H9 (cell line): ENCODE measurements at regions not wholly inside any gene's neighbourhood (a gene's known extent, or its start where the extent isn't known, plus 50 kb on each side); places are given as distances from the start of the nearest gene placed in this dataset.

Source experiments
- DNase-seq: peaks from one replicate; pipeline ENCODE4 v3.0.0-alpha.2; 2017
- H2AFZ ChIP-seq: one replicate; pipeline ENCODE4 v1.6.1; 2013; ENCODE audit warnings: mild to moderate bottlenecking, low read length, control low read depth, moderate library complexity
- H2AK5ac ChIP-seq: 2 replicates; pipeline ENCODE4 v1.6.1; 2013; ENCODE audit warnings: low read length, control low read depth, mixed read lengths; ENCODE audit not compliant: insufficient read length
- H2BK120ac ChIP-seq: one replicate; pipeline ENCODE4 v1.6.1; 2013; ENCODE audit warnings: low read depth, mild to moderate bottlenecking, low read length, control low read depth, inconsistent platforms; ENCODE audit not compliant: poor library complexity, severe bottlenecking
- H2BK12ac ChIP-seq: 2 replicates; pipeline ENCODE4 v1.6.1; 2013; ENCODE audit warnings: low read length, control low read depth, mixed read lengths, low read depth; ENCODE audit not compliant: insufficient read length
- H2BK15ac ChIP-seq: 2 replicates; pipeline ENCODE4 v1.6.1; 2013; ENCODE audit warnings: low read depth, low read length, control low read depth
- H2BK20ac ChIP-seq: one replicate; pipeline ENCODE4 v1.6.1; 2013; ENCODE audit warnings: low read depth, mild to moderate bottlenecking, low read length, control low read depth, inconsistent platforms; ENCODE audit not compliant: poor library complexity, severe bottlenecking
- H2BK5ac ChIP-seq: 2 replicates; pipeline ENCODE4 v1.6.1; 2013; ENCODE audit warnings: low read length, control low read depth, mixed read lengths; ENCODE audit not compliant: insufficient read length
- H3K14ac ChIP-seq: 2 replicates; pipeline ENCODE4 v1.6.1; 2013; ENCODE audit warnings: low read length, control low read depth; ENCODE audit not compliant: insufficient read depth
- H3K18ac ChIP-seq: 2 replicates; pipeline ENCODE4 v1.6.1; 2013; ENCODE audit warnings: low read depth, mild to moderate bottlenecking, mixed read lengths, low read length, control low read depth; ENCODE audit not compliant: insufficient read length
- H3K23ac ChIP-seq: 2 replicates; pipeline ENCODE4 v1.6.1; 2013; ENCODE audit warnings: low read length, control low read depth, mixed read lengths, low read depth; ENCODE audit not compliant: insufficient read length
- H3K23me2 ChIP-seq: 2 replicates; pipeline ENCODE4 v1.6.1; 2013; ENCODE audit warnings: low read depth, mild to moderate bottlenecking, mixed read lengths, low read length, control low read depth; ENCODE audit not compliant: insufficient read length, poor library complexity, severe bottlenecking
- H3K27ac ChIP-seq: 2 replicates; pipeline ENCODE4 v1.5.1; 2013; ENCODE audit warnings: low read length, control low read depth, mixed read lengths, low read depth; ENCODE audit not compliant: insufficient read length
- H3K27me3 ChIP-seq: 2 replicates; pipeline ENCODE4 v1.6.1; 2013; ENCODE audit warnings: low read length, control low read depth, inconsistent platforms; ENCODE audit not compliant: insufficient read depth
- H3K4ac ChIP-seq: 2 replicates; pipeline ENCODE4 v1.6.1; 2013; ENCODE audit warnings: low read depth, mild to moderate bottlenecking, control low read depth, inconsistent platforms, low read length, moderate library complexity
- H3K4me1 ChIP-seq: 2 replicates; pipeline ENCODE4 v1.6.1; 2013; ENCODE audit warnings: low read length, control low read depth, inconsistent platforms; ENCODE audit not compliant: insufficient read depth
- H3K4me2 ChIP-seq: 2 replicates; pipeline ENCODE4 v1.6.1; 2013; ENCODE audit warnings: low read length, control low read depth, mixed read lengths; ENCODE audit not compliant: insufficient read length, insufficient read depth
- H3K56ac ChIP-seq: 2 replicates; pipeline ENCODE4 v1.6.1; 2013; ENCODE audit warnings: low read depth, mild to moderate bottlenecking, mixed read lengths, low read length, control low read depth; ENCODE audit not compliant: insufficient read length
- H3K79me1 ChIP-seq: 2 replicates; pipeline ENCODE4 v1.6.1; 2013; ENCODE audit warnings: low read depth, mild to moderate bottlenecking, moderate library complexity, low read length, control low read depth, inconsistent platforms; ENCODE audit not compliant: insufficient read depth, poor library complexity, severe bottlenecking
- H3K79me2 ChIP-seq: 2 replicates; pipeline ENCODE4 v1.6.1; 2013; ENCODE audit warnings: low read length, control low read depth, inconsistent platforms; ENCODE audit not compliant: insufficient read depth
- H3K9ac ChIP-seq: 2 replicates; pipeline ENCODE4 v1.6.1; 2013; ENCODE audit warnings: low read length, control low read depth, mixed read lengths; ENCODE audit not compliant: insufficient read length; ENCODE audit errors: extremely low read depth
- H3K9me3 ChIP-seq: one replicate; pipeline ENCODE4 v1.6.1; 2013; ENCODE audit warnings: low read depth, low read length, inconsistent platforms; ENCODE audit not compliant: control insufficient read depth
- H3T11ph ChIP-seq: one replicate; pipeline ENCODE4 v1.6.1; 2013; ENCODE audit warnings: mild to moderate bottlenecking, low read length, control low read depth, inconsistent platforms
- H4K20me1 ChIP-seq: one replicate; pipeline ENCODE4 v1.6.1; 2013; ENCODE audit not compliant: control insufficient read depth, insufficient read length, insufficient read depth
- H4K5ac ChIP-seq: 2 replicates; pipeline ENCODE4 v1.6.1; 2013; ENCODE audit warnings: low read depth, mild to moderate bottlenecking, mixed read lengths, low read length, control low read depth; ENCODE audit not compliant: insufficient read length
- H4K8ac ChIP-seq: replicated peaks from 2 replicates; pipeline ENCODE4 v1.6.1; 2013; ENCODE audit warnings: low read length, control low read depth, mixed read lengths, low read depth; ENCODE audit not compliant: insufficient read length
- H4K91ac ChIP-seq: 2 replicates; pipeline ENCODE4 v1.6.1; 2013; ENCODE audit warnings: low read depth, mild to moderate bottlenecking, moderate library complexity, mixed read lengths, low read length, control low read depth; ENCODE audit not compliant: insufficient read length
- H3K27ac Mint-ChIP-seq, 3 experiments: 2 replicates in 2 of 3; 3 replicates in 1 of 3; pipeline ENCODE4 v1.8.0; 2020 to 2021; ENCODE audit warnings: mixed read lengths in 3 of 3, mild to moderate bottlenecking in 1 of 3, moderate library complexity in 1 of 3
- H3K27me3 Mint-ChIP-seq: 2 replicates; pipeline ENCODE4 v1.8.0; 2021; ENCODE audit warnings: low read depth, mild to moderate bottlenecking, moderate library complexity, mixed read lengths
- H3K36me3 Mint-ChIP-seq, 3 experiments: 2 replicates in 2 of 3; 3 replicates in 1 of 3; pipeline ENCODE4 v1.8.0; 2020 to 2021; ENCODE audit warnings: low read depth in 3 of 3, mixed read lengths in 3 of 3; ENCODE audit not compliant: insufficient read depth in 1 of 3
- H3K4me1 Mint-ChIP-seq, 2 experiments: 2 replicates each; pipeline ENCODE4 v1.8.0; 2020; ENCODE audit warnings: mixed read lengths in 2 of 2
- H3K4me3 Mint-ChIP-seq, 2 experiments: 2 replicates in 1 of 2; 3 replicates in 1 of 2; pipeline ENCODE4 v1.8.0; 2020 to 2021; ENCODE audit warnings: mild to moderate bottlenecking in 2 of 2, mixed read lengths in 2 of 2, moderate library complexity in 1 of 2
- H3K9me3 Mint-ChIP-seq, 2 experiments: 2 replicates in 1 of 2; 3 replicates in 1 of 2; pipeline ENCODE4 v1.8.0; 2020; ENCODE audit warnings: mild to moderate bottlenecking in 2 of 2, mixed read lengths in 2 of 2, moderate library complexity in 1 of 2
- WGBS: extraction: QIAGEN DNeasy Blood & Tissue Kit; methylation state at CpG from one replicate; pipeline ENCODE4 v1.1.7; 2013; ENCODE audit warnings: missing lambda C conversion rate, low lambda C conversion rate, mixed read lengths; ENCODE audit not compliant: insufficient read length; ENCODE audit errors: extremely low coverage; 5-methylcytosine and 5-hydroxymethylcytosine counted together
- TF ChIP-seq, protein P1 (sequence below): fragments of 200-600 bp; sonication (generic); conservative IDR thresholded peaks from 3 replicates; pipeline ENCODE4 v1.8.0; 2021; ENCODE audit warnings: antibody characterized with exemption, mild to moderate bottlenecking

DNA sequence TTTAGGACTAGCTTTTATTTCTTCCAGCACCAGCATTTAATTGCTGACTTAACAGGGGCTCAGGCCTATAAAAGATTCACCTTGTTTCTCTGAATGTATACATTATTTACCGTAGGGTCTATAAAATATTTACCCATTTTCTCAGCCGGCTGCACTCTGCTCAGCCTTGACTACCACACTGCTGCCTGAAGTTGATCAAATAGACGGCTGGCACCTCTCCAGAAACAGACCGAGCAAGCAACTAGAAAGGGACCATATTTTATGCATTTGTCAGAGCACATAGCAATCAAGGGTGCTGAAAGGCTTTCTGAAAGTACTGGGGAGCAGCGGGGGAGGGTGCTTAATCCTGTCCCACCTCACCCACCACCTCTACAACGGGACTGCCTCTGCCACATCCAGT, 64.7 kb upstream of the FGGY start:
- Histone ChIP-seq H2BK120ac (no peak overlapping the region), H3K18ac (no peak overlapping the region), H3K23ac (no peak overlapping the region), H2BK5ac (no peak overlapping the region), H2AK5ac (no peak overlapping the region), H3K27me3 (no peaks in the 10 kb centered on the region), H3K79me2 (no peaks in the 10 kb centered on the region), H3K56ac (no peak overlapping the region), H3K27ac (no peak overlapping the region), H4K20me1 (no peaks in the 10 kb centered on the region), H3K79me1 (no peaks in the 10 kb centered on the region), H3K4me1 (no peaks in the 10 kb centered on the region), H2AFZ (no peak overlapping the region), H2BK15ac (no peak overlapping the region), H3K23me2 (no peaks in the 10 kb centered on the region), H3T11ph (no peak overlapping the region), H2BK12ac (no peak overlapping the region), H4K5ac (no peak overlapping the region), H3K4me2 (no peak overlapping the region), H3K4ac (no peak overlapping the region), H3K9ac (no peak overlapping the region), H4K91ac (no peak overlapping the region), H4K8ac (no peak overlapping the region), H3K14ac (no peak overlapping the region), H3K9me3 (no peaks in the 10 kb centered on the region), H2BK20ac (no peak overlapping the region)
- TF ChIP-seq, protein P1, sequence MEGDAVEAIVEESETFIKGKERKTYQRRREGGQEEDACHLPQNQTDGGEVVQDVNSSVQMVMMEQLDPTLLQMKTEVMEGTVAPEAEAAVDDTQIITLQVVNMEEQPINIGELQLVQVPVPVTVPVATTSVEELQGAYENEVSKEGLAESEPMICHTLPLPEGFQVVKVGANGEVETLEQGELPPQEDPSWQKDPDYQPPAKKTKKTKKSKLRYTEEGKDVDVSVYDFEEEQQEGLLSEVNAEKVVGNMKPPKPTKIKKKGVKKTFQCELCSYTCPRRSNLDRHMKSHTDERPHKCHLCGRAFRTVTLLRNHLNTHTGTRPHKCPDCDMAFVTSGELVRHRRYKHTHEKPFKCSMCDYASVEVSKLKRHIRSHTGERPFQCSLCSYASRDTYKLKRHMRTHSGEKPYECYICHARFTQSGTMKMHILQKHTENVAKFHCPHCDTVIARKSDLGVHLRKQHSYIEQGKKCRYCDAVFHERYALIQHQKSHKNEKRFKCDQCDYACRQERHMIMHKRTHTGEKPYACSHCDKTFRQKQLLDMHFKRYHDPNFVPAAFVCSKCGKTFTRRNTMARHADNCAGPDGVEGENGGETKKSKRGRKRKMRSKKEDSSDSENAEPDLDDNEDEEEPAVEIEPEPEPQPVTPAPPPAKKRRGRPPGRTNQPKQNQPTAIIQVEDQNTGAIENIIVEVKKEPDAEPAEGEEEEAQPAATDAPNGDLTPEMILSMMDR, result no peak
- WGBS, result no CpG with 5 or more reads among the region's 6 CpGs
- H3K9me3 Mint-ChIP-seq, result no peaks in the 10 kb centered on the region; a peak in 1 of 5 replicates
- H3K4me3 Mint-ChIP-seq, result no peak overlapping the region
- H3K27me3 Mint-ChIP-seq, result no peaks in the 10 kb centered on the region
- DNase-seq, result no peak
- H3K36me3 Mint-ChIP-seq, result no peaks in the 10 kb centered on the region
- no peak overlapping the region; a peak in 1 of 7 replicates for H3K27ac Mint-ChIP-seq
- peaks cover 0 to 3% of the 10 kb centered on the region in 2 experiments; a peak in 1 of 4 replicates for H3K4me1 Mint-ChIP-seq
